K562 (cell line): ENCODE measurements at regions not wholly inside any gene's neighbourhood (a gene's known extent, or its start where the extent isn't known, plus 50 kb on each side); places are given as distances from the start of the nearest gene placed in this dataset.

ENCODE experiments used
- ATF7 ChIP-seq: fragments of 450-650 bp; IDR thresholded peaks from 2 replicates; pipeline ENCODE4 v1.7.1; 2014; ENCODE audit warnings: mild to moderate bottlenecking, moderate library complexity
- CEBPB ChIP-seq: fragments of 450-650 bp; IDR thresholded peaks from 2 replicates; pipeline ENCODE4 v1.6.1; 2016; ENCODE audit warnings: missing genetic modification characterization, missing compliant biosample characterization
- CREM ChIP-seq: IDR thresholded peaks from 2 replicates; pipeline ENCODE4 v1.6.1; 2014; ENCODE audit warnings: antibody characterized with exemption, low read depth
- FOS ChIP-seq: IDR thresholded peaks from 3 replicates; pipeline ENCODE4 v1.6.1; 2011; ENCODE audit not compliant: insufficient read length; ENCODE audit errors: extremely low read depth
- PRMT5 ChIP-seq: sonication (generic); formaldehyde crosslinking; IDR thresholded peaks from 2 replicates; pipeline ENCODE4 v1.5.0; 2020; ENCODE audit warnings: missing genetic modification reagents
- RB1 ChIP-seq: fragments of 450-650 bp; IDR thresholded peaks from 2 replicates; pipeline ENCODE4 v1.6.1; 2017; ENCODE audit warnings: low read depth, mild to moderate bottlenecking
- RBBP5 ChIP-seq: fragments of 200-600 bp; sonication (generic); IDR thresholded peaks from 2 replicates; pipeline ENCODE4 v1.6.1; 2012; ENCODE audit warnings: borderline replicate concordance, mild to moderate bottlenecking, low read length, control low read depth, inconsistent platforms; ENCODE audit not compliant: insufficient read depth, poor library complexity, severe bottlenecking
- RFX5 ChIP-seq: IDR thresholded peaks from 2 replicates; pipeline ENCODE4 v1.6.1; 2011; ENCODE audit warnings: low read depth, mild to moderate bottlenecking, improper control_type of control experiment, low read length
- SIRT6 ChIP-seq: IDR thresholded peaks from one replicate; pipeline ENCODE4 v1.6.1; 2012; ENCODE audit warnings: low read depth, mild to moderate bottlenecking, control low read depth, inconsistent platforms, low read length, moderate library complexity
- ZBTB1 ChIP-seq: sonication (generic); formaldehyde crosslinking; IDR thresholded peaks from 2 replicates; pipeline ENCODE4 v1.8.1; 2023; ENCODE audit warnings: missing genetic modification reagents, low read depth, mild to moderate bottlenecking, borderline replicate concordance
- ZNF41 ChIP-seq: fragments of 250-450 bp; sonication (Bioruptor Pico); conservative IDR thresholded peaks from 2 replicates; pipeline ENCODE4 v1.4.0; 2020; ENCODE audit warnings: mild to moderate bottlenecking
- TF ChIP-seq, protein P1 (sequence below), 3 experiments: IDR thresholded peaks in 2 of 3; conservative IDR thresholded peaks in 1 of 3; 2 replicates each; pipeline ENCODE4 v1.5.1; 2011 to 2012; ENCODE audit warnings: low read length in 3 of 3, mild to moderate bottlenecking in 3 of 3, control low read depth in 2 of 3, improper control_type of control experiment in 1 of 3, inconsistent platforms in 1 of 3, low read depth in 1 of 3, mixed read lengths in 1 of 3, moderate library complexity in 1 of 3; ENCODE audit not compliant: insufficient read depth in 2 of 3
- TF ChIP-seq, protein P2 (sequence below): sonication (generic); formaldehyde crosslinking; IDR thresholded peaks from 2 replicates; pipeline ENCODE4 v1.8.1; 2023; ENCODE audit warnings: mild to moderate bottlenecking, missing genetic modification reagents
- TF ChIP-seq, protein P3 (sequence below): fragments of 250-450 bp; sonication (Bioruptor Pico); IDR thresholded peaks from 2 replicates; pipeline ENCODE4 v1.8.0; 2021; ENCODE audit warnings: mild to moderate bottlenecking, moderate library complexity

DNA sequence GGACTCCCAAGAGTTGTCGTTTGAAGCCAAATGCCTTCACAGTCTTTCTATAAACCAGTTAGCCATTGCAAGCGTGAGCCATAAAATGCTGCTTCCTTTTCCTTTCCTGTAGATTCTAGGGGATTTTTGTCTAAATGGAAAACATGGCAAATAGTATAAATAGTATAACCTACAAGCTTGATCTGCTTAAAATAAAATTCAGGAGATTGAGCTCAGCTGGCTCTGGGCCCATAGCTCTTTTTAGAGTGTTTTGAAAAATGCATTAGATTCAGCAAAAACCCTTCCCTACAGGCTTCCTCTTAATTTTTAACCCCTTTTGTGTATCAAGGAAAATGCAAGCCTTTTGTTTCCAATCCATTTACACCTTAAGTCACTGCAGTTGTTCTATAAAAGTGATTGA, 190.1 kb upstream of the GDF10 start:
- TF ChIP-seq, protein P1, sequence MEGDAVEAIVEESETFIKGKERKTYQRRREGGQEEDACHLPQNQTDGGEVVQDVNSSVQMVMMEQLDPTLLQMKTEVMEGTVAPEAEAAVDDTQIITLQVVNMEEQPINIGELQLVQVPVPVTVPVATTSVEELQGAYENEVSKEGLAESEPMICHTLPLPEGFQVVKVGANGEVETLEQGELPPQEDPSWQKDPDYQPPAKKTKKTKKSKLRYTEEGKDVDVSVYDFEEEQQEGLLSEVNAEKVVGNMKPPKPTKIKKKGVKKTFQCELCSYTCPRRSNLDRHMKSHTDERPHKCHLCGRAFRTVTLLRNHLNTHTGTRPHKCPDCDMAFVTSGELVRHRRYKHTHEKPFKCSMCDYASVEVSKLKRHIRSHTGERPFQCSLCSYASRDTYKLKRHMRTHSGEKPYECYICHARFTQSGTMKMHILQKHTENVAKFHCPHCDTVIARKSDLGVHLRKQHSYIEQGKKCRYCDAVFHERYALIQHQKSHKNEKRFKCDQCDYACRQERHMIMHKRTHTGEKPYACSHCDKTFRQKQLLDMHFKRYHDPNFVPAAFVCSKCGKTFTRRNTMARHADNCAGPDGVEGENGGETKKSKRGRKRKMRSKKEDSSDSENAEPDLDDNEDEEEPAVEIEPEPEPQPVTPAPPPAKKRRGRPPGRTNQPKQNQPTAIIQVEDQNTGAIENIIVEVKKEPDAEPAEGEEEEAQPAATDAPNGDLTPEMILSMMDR (IDR thresholded peaks at IDR 0.05 in 2 of 3, conservative IDR thresholded peaks at IDR 0.05 in 1 of 3; ENCODE audit: insufficient read depth in 2 of 3, low read depth in 1 of 3, low read length in 3 of 3) = no peak
- no peak for TF ChIP-seq FOS
- TF ChIP-seq, protein P2, sequence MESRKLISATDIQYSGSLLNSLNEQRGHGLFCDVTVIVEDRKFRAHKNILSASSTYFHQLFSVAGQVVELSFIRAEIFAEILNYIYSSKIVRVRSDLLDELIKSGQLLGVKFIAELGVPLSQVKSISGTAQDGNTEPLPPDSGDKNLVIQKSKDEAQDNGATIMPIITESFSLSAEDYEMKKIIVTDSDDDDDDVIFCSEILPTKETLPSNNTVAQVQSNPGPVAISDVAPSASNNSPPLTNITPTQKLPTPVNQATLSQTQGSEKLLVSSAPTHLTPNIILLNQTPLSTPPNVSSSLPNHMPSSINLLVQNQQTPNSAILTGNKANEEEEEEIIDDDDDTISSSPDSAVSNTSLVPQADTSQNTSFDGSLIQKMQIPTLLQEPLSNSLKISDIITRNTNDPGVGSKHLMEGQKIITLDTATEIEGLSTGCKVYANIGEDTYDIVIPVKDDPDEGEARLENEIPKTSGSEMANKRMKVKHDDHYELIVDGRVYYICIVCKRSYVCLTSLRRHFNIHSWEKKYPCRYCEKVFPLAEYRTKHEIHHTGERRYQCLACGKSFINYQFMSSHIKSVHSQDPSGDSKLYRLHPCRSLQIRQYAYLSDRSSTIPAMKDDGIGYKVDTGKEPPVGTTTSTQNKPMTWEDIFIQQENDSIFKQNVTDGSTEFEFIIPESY = no peak
- TF ChIP-seq PRMT5 (CRISPR knock-in tag) = no peak
- no peak for TF ChIP-seq CEBPB (tag)
- TF ChIP-seq RB1 = no peak
- no peak for TF ChIP-seq RFX5
- TF ChIP-seq, protein P3, sequence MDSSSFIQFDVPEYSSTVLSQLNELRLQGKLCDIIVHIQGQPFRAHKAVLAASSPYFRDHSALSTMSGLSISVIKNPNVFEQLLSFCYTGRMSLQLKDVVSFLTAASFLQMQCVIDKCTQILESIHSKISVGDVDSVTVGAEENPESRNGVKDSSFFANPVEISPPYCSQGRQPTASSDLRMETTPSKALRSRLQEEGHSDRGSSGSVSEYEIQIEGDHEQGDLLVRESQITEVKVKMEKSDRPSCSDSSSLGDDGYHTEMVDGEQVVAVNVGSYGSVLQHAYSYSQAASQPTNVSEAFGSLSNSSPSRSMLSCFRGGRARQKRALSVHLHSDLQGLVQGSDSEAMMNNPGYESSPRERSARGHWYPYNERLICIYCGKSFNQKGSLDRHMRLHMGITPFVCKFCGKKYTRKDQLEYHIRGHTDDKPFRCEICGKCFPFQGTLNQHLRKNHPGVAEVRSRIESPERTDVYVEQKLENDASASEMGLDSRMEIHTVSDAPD (CRISPR knock-in tag) = no peak
- TF ChIP-seq ATF7 = no peak
- no peak for TF ChIP-seq ZBTB1 (CRISPR knock-in tag)
- no peak for TF ChIP-seq SIRT6
- no peak for TF ChIP-seq ZNF41 (CRISPR knock-in tag)
- TF ChIP-seq RBBP5 = no peak
- TF ChIP-seq CREM = no peak
